LNCAP (cell line): ENCODE measurements at regions not wholly inside any gene's neighbourhood (a gene's known extent, or its start where the extent isn't known, plus 50 kb on each side); places are given as distances from the start of the nearest gene placed in this dataset.

Experiments used
- CTCF ChIP-seq: fragments of 450-650 bp; IDR thresholded peaks from 2 replicates; pipeline ENCODE4 v1.5.1; 2017; ENCODE audit warnings: mild to moderate bottlenecking

GRCh38 chr7:16944936-16945335 lies 63.2 kb upstream of the AGR3 start:
- no peak for TF ChIP-seq CTCF

GRCh38 chr7:16945372-16945771 lies 63.6 kb upstream of the AGR3 start:
- no peak for TF ChIP-seq CTCF

GRCh38 chr7:16951483-16952080 lies 69.8 kb upstream of the AGR3 start:
- no peak for TF ChIP-seq CTCF

- no peak for TF ChIP-seq CTCF
Measured at GRCh38 chr7:16954321-16954720, 72.5 kb upstream of the AGR3 start.

GRCh38 chr7:16958724-16959123 lies 76.9 kb upstream of the AGR3 start:
- TF ChIP-seq CTCF: no peak

GRCh38 chr7:16960337-16960965 lies 78.7 kb upstream of the AGR3 start:
- no peak for TF ChIP-seq CTCF

- TF ChIP-seq CTCF: no peak
Measured at GRCh38 chr7:16961641-16962040, 79.9 kb upstream of the AGR3 start.

- no peak for TF ChIP-seq CTCF
Measured at GRCh38 chr7:16963044-16963443, 81.3 kb upstream of the AGR3 start.
